GM18498 (cell line): ENCODE measurements at regions not wholly inside any gene's neighbourhood (a gene's known extent, or its start where the extent isn't known, plus 50 kb on each side); places are given as distances from the start of the nearest gene placed in this dataset.
"Not testable (repeated sequence)": the region's sequence is repeated elsewhere in the genome, so short reads cannot be mapped to it uniquely, and the experiment has no call there.

Source experiments
- ATAC-seq: cut with Tn5 transposase; IDR thresholded peaks from one replicate; pipeline ENCODE4 v1.9.1; 2021; ENCODE audit warnings: mild to moderate bottlenecking, moderate library complexity; ENCODE audit not compliant: unreplicated experiment

GRCh38 chr3:152620395-152620794 lies 214.5 kb upstream of the P2RY1 start:
- no peak for ATAC-seq

GRCh38 chr3:152621006-152621868 lies 213.7 kb upstream of the P2RY1 start:
- ATAC-seq = no peak

- no peak for ATAC-seq
Observed at GRCh38 chr3:152621967-152622810, 212.7 kb upstream of the P2RY1 start.

- no peak for ATAC-seq
Observed at GRCh38 chr3:152622811-152623167, 212.1 kb upstream of the P2RY1 start.

GRCh38 chr3:152623286-152623911 lies 211.5 kb upstream of the P2RY1 start:
- ATAC-seq = no peak

- no peak for ATAC-seq
Observed at GRCh38 chr3:152626226-152626625, 208.7 kb upstream of the P2RY1 start.

- ATAC-seq = no peak
Observed at GRCh38 chr3:152628496-152628895, 206.4 kb upstream of the P2RY1 start.

GRCh38 chr3:152629363-152630122 lies 205.4 kb upstream of the P2RY1 start:
- ATAC-seq = no peak

GRCh38 chr3:152635389-152635788 lies 199.5 kb upstream of the P2RY1 start:
- ATAC-seq = no peak

GRCh38 chr3:152636651-152637050 lies 198.3 kb upstream of the P2RY1 start:
- no peak for ATAC-seq

GRCh38 chr3:152638214-152638613 lies 196.7 kb upstream of the P2RY1 start:
- no peak for ATAC-seq

GRCh38 chr3:152638707-152639450 lies 196.1 kb upstream of the P2RY1 start:
- ATAC-seq = no peak

- ATAC-seq = no peak
Observed at GRCh38 chr3:152641198-152641597, 193.7 kb upstream of the P2RY1 start.

- no peak for ATAC-seq
Observed at GRCh38 chr3:152642658-152643057, 192.3 kb upstream of the P2RY1 start.

GRCh38 chr3:152644478-152644877 lies 190.5 kb upstream of the P2RY1 start:
- ATAC-seq = no peak

GRCh38 chr3:152646004-152646403 lies 188.9 kb upstream of the P2RY1 start:
- no peak for ATAC-seq

GRCh38 chr3:152650177-152650576 lies 184.8 kb upstream of the P2RY1 start:
- no peak for ATAC-seq

- ATAC-seq = not testable (repeated sequence)
Observed at GRCh38 chr3:152650923-152651322, 184.0 kb upstream of the P2RY1 start.

GRCh38 chr3:152656214-152656971 lies 178.5 kb upstream of the P2RY1 start:
- ATAC-seq = no peak
